ENCODE measurements at regions not wholly inside any gene's neighbourhood (a gene's known extent, or its start where the extent isn't known, plus 50 kb on each side); places are given as distances from the start of the nearest gene placed in this dataset.

GRCh38 chr22:22068025-22068424 is 85.4 kb upstream of the TOP3B start:
- TF ChIP-seq CTCF (IDR thresholded peaks at IDR 0.05) (no peak), POLR2A (IDR thresholded peaks at IDR 0.05) (no peak)

Data from vagina (tissue), 2 donors.